ENCODE measurements at regions not wholly inside any gene's neighbourhood (a gene's known extent, or its start where the extent isn't known, plus 50 kb on each side); places are given as distances from the start of the nearest gene placed in this dataset.
"Not testable (repeated sequence)": the region's sequence is repeated elsewhere in the genome, so short reads cannot be mapped to it uniquely, and the experiment has no call there.

GRCh38 chr2:22175003-22175402, 1051.2 kb downstream of the TDRD15 start:
- no peak for DNase-seq

- no peak for DNase-seq
Measured at GRCh38 chr2:22185251-22185650, 1061.5 kb downstream of the TDRD15 start.

GRCh38 chr2:22186261-22186828, 1062.6 kb downstream of the TDRD15 start:
- not testable (repeated sequence) for DNase-seq

DNA sequence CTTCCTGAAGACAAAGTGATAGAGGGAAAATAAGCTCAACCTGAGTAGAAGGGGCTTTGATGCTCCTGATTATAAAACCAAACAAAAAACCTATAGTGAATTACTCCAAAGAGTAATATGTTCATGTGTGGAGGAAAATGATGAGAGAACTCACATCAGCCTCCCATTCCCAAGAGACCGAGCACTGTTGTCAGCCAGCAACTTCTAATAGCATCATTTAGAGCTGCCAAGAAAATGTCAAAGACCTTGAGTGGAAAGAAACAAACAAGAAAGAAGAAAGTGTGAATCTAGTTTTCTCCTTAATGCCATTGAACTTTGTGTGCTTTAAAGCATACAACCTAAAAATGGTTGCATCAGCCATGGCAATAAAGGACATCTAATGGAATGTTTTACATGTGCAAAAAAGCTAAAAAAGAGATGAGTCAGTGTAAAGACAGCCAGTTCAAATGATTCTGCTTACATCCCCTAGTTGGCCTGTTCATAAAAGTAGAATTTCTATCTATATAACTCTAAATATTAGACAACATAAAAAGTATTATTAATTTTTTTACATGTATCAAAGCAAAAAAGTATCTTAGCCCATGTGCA, 1066.2 kb downstream of the TDRD15 start:
- DNase-seq: no peak

DNA sequence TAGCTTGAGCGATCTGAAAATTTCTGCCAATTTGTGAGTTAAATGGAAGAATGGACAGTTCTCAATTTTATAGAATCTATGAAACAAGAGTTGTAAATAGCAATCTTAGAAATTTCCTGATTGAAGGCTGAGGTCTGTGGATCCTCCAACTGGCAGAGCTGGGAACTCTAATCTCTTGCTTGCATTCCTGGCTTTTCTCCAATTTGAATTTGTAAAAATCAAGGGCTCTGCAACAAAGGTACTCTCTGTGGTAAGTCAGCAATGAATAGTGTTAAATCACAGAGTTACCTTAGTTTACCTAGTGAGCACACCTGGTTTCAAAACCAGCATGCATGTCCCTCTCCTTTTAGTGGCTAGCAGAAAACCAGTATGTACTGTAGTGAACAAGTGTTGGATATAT, 1070.5 kb downstream of the TDRD15 start:
- DNase-seq: no peak

DNA sequence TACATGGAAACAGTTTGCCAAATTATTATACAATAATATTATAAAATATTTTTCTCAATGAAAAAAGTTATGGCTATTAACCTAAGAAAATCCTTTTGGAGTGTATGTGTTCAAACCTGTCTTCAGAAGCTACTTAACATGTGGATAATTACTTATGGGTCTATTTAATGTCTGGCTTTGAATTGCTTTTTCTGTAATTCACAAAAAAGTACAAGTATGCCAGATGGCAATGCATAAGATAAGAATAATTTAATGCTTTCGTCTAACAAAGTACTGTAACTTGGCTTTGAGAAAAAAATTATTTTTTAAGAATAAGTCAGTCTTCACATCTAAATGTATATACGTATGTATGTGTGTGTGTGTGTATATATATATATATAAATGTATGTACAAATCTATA, 1073.0 kb downstream of the TDRD15 start:
- no peak for DNase-seq

DNA sequence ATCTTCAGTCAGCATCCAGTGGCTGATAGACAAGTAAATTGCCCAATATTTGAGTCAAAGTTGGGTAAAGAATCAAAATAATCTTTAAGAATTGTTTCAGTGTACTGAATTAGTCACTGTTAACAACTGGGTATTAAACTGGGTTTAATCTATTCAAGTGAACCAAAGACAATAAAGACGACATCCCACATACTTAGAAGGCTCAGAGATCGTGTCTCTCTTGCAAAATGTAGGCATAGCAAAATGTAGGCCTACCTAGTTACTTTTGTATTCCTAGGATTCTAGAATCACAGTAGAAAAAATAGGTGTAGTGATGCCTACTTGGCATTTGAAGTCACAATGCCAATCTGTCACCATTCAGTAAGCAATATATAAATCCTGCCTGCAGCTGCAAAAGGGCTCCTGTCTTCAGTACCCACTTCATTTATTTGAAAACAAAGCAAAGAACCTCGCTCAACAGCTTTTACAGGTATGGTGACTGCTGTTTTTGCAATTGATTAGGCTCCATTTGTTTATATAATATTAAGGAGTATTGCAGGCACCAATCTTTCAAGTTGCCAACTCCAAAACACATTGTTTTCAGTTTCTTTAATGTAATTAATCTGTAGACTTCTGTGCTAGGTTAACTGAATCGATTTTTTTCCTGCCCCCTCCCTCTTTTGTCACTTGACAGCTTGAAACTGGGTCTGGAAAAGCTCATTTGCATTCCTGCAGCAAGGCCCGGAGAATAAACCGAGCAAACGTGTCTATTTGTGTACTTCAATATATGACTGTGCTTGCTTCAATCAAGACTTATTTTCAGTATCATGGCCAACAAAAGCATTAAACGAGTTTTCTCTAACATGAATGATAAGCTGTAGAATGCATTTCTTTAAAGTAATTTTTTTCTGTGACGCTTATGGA, 1074.9 kb downstream of the TDRD15 start:
- DNase-seq: no peak

- DNase-seq: no peak
Measured at GRCh38 chr2:22199994-22200393, 1076.2 kb downstream of the TDRD15 start.

GRCh38 chr2:22209545-22209944, 1085.8 kb downstream of the TDRD15 start:
- no peak for DNase-seq

- DNase-seq: no peak
Measured at GRCh38 chr2:22213237-22213636, 1089.5 kb downstream of the TDRD15 start.

DNA sequence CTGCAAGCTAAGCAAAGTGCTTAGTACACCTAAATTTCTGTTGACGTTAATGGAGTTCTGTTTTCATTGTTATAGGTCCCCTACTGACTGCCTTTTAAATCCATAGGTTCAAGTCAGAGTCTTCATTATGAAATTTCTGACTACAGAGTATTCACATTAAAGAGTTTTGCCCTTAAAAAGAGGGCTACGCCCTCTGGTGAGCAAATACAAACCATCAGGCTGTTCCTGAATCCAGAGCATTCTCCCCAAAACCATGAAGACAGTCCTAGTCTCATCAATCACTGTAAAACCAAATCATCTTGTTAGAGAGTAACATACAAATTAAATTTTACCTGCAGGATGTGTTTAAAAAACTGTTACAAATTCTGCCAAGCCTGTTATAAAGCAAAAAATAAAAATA, 1091.7 kb downstream of the TDRD15 start:
- DNase-seq: no peak

- DNase-seq: no peak
Measured at GRCh38 chr2:22217881-22218280, 1094.1 kb downstream of the TDRD15 start.

- DNase-seq: no peak
Measured at GRCh38 chr2:22221006-22221405, 1097.2 kb downstream of the TDRD15 start.

GRCh38 chr2:22238967-22239366, 1115.2 kb downstream of the TDRD15 start:
- DNase-seq: no peak

GRCh38 chr2:22247466-22247865, 1123.7 kb downstream of the TDRD15 start:
- DNase-seq: no peak

DNA sequence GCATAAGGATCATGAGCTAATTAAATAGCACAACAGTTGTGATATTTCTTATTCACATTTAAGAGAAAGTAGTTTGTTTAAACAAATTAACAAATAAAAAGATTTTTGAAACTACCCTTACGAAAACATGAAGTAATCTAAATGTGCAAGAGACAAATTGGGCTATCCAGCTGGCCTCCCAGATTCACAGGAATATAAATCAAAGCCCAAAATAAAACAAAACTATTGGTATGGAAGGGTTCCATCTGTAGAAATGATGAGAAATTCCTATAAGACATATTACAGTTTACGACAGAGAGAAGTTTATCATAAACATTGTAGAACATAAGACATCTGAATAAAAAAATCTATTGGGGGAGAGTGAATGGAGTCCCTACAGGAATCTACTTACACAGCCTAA, 1125.1 kb downstream of the TDRD15 start:
- DNase-seq: no peak

DNA sequence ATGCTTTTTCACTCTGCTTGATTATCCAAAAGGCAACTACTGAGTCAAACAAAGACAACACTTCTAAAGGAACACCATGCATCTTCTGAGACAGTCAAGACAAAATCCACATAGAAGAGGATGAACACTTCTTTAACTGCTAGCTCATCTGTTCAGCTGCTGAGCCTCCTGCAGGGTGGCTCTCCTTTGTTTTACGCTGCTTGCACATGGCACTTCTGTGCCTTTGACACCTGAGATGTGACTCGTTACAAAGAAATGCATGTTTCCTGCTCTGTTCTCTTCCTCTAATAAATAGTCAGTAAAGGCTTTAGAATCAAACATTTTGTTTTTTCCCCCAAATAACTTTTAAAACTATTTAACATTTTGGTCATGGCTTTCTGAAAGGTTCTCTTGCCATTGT, 1129.4 kb downstream of the TDRD15 start:
- DNase-seq: no peak

DNA sequence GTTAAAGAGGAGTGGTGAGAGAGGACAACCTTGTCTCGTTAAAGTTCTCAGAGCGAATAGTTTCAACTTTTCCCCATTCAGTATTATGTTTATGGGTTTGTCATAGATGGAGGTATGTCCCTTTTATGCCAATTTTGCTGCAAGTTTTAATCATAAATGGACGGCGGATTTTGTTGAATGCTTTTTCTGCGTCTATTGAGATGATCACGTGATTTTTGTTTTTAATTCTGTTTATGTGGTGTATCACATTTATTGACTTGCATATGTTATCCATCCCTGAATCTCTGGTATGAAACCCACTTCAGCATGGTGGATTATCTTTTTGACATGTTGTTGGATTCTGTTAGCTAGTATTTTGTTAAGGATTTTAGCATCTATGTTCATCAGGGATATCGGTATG, 1123.8 kb upstream of the KLHL29 start:
- no peak for DNase-seq

DNA sequence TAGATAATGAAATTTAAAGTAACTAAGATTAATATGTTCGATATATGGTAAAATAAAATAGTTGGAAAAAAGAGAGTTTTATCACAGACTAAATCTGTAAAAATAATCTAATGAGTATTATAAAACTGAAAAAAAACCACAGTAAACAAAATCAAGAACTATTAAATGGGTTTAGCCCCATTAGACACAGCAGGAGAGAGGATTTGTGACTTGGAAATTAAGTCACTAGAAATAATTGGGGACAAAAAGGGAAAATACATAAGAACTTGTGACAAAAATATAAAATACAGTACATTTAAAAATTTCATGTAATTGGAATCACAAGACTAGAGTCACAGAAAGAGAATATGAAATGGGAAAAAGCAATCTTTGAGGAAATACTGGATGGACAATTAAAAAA, 1114.6 kb upstream of the KLHL29 start:
- DNase-seq: no peak

DNA sequence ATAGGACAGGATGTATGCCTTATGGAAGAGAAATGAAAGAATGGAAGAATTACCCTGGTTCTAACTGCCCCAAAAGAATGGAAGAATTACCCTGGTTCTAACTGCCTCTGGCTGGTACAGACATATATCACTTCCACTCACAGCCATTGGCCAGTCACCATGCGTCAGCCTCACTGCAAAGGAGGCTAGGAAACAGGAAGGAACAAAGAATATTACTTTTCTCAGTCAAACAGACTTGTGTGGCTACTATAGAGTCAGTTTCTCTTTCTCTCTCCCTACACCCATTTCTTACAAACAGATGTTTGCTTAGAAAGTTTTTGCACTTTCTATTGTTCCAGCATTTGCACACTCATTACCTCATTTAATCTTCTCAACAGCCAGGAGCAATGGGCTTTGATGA, 1111.1 kb upstream of the KLHL29 start:
- no peak for DNase-seq

GRCh38 chr2:22274661-22275060, 1110.3 kb upstream of the KLHL29 start:
- DNase-seq: no peak

DNA sequence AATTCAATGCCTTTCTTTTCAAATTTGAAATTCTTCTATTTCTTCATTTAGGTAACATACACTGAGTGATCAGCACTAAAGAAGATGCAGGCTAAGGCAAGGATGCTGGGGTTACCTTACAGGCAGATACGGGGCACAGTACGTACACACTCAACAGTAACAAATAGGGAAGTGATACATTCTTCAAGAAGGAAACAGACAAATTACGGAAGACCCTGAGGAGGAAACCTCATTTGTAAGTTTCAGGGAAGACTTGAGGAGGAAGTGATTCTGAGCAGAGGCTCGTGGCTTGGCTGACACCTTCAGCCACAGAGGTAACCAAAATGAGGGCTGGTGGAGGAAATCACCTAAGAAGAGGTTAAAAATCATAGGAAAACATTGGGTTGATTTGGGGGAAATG, 1108.3 kb upstream of the KLHL29 start:
- no peak for DNase-seq

DNA sequence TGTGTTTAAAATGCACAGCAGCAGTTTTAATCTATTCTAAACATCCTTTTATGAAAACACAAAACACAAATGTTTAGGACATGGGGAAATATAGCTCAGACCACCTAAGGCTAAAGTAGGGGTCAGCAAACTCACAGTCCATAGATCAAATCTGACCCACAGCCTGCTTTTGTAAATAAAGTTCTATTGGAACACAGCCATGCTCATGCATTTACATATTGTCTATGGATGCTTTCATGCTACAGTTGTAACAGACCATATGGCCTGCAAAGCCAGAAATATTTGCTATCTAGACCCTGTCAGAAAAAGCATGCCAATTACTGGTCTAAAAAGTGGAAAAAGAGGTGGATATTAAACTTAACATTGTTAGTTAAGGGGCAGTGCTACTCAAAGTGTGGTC, 1105.4 kb upstream of the KLHL29 start:
- no peak for DNase-seq

DNA sequence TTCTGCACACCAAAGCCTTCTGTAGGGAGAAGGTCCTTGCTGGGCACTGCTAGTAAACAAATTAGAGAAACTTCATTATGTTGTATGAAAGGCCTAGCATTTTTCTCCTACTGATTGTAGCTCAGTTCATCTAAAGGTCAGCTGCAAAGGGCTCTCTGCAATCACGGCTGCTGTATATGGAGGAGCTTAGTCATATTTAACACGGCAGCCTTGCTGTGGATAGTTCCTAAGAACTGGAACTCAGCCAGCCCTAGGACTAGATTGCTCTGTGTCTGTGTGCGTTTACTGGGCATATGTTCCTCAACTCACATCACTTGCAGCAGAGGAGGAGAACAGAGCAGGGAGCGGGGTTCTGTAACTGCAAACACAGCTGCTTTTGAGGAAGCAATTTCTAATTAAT, 1103.9 kb upstream of the KLHL29 start:
- DNase-seq: no peak
